ENCODE measurements at regions not wholly inside any gene's neighbourhood (a gene's known extent, or its start where the extent isn't known, plus 50 kb on each side); places are given as distances from the start of the nearest gene placed in this dataset.

DNA sequence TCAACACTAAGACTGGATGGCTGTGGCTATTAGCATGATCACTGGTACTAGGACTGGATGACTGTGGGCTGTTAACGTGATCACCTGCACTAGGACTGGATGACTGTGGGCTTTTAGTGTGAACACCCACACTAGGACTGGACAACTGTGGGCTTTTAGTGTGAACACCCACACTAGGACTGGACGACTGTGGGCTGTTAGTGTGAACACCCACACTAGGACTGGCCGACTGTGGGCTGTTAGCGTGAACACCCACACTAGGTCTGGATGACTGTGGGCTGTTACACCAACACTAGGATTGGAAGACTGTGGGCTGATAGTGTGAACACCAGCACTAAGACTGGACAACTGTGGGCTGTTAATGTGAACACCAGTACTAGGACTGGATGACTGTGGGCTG is 329.2 kb downstream of the OSTF1 start:
- no peak for TF ChIP-seq JUN (IDR thresholded peaks at IDR 0.05; ENCODE audit: borderline replicate concordance, insufficient read depth, insufficient read length, low read depth)
- no peak for TF ChIP-seq POLR2A (IDR thresholded peaks at IDR 0.05; ENCODE audit: low read depth, low read length)
- TF ChIP-seq, protein P1, sequence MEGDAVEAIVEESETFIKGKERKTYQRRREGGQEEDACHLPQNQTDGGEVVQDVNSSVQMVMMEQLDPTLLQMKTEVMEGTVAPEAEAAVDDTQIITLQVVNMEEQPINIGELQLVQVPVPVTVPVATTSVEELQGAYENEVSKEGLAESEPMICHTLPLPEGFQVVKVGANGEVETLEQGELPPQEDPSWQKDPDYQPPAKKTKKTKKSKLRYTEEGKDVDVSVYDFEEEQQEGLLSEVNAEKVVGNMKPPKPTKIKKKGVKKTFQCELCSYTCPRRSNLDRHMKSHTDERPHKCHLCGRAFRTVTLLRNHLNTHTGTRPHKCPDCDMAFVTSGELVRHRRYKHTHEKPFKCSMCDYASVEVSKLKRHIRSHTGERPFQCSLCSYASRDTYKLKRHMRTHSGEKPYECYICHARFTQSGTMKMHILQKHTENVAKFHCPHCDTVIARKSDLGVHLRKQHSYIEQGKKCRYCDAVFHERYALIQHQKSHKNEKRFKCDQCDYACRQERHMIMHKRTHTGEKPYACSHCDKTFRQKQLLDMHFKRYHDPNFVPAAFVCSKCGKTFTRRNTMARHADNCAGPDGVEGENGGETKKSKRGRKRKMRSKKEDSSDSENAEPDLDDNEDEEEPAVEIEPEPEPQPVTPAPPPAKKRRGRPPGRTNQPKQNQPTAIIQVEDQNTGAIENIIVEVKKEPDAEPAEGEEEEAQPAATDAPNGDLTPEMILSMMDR (IDR thresholded peaks at IDR 0.05; ENCODE audit: extremely low read depth in 1 of 2, insufficient read depth in 1 of 2, low read depth in 1 of 2, low read length in 2 of 2) = no peak
- no peak for TF ChIP-seq EZH2 (IDR thresholded peaks at IDR 0.05; ENCODE audit: borderline replicate concordance, low read depth, low read length, severe bottlenecking)
- no peak for TF ChIP-seq POLR2AphosphoS5 (IDR thresholded peaks at IDR 0.05; ENCODE audit: insufficient read depth, low read depth, low read length)
- TF ChIP-seq GATA2 (IDR thresholded peaks at IDR 0.05; ENCODE audit: insufficient read depth, insufficient read length, low read depth, low read length) = no peak
- no peak for TF ChIP-seq MYC (IDR thresholded peaks at IDR 0.05; ENCODE audit: low read depth, low read length)
